ENCODE measurements at regions not wholly inside any gene's neighbourhood (a gene's known extent, or its start where the extent isn't known, plus 50 kb on each side); places are given as distances from the start of the nearest gene placed in this dataset.
A peak's percentile ranks its signal among the peaks of the same experiment; 100 is the strongest.

DNA sequence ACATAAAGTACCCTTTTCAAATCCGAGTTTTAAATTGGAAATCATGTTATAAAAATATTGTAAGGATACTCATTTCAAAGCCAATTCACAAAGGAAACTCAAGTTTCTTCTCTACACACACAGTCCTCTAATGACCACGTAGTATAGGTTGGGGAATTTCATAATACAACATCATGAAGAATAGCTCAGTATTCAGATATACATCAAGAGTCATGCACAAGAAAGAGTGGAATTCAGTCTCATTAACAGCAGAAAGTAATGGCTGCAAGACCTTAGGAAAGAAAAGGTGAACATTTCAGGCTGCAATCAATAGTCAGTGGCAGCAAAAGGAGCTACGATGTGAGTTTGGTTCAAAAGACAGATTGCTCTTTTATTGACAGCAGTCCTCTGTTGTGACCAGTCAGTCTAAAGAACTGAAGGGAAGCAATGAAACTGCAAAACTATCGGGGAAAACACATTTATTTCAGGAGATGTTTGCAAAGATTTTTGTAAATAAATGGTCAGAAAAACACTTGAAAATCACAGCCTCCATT lies 317.2 kb downstream of the IPMK start:
- TF ChIP-seq, protein P1, sequence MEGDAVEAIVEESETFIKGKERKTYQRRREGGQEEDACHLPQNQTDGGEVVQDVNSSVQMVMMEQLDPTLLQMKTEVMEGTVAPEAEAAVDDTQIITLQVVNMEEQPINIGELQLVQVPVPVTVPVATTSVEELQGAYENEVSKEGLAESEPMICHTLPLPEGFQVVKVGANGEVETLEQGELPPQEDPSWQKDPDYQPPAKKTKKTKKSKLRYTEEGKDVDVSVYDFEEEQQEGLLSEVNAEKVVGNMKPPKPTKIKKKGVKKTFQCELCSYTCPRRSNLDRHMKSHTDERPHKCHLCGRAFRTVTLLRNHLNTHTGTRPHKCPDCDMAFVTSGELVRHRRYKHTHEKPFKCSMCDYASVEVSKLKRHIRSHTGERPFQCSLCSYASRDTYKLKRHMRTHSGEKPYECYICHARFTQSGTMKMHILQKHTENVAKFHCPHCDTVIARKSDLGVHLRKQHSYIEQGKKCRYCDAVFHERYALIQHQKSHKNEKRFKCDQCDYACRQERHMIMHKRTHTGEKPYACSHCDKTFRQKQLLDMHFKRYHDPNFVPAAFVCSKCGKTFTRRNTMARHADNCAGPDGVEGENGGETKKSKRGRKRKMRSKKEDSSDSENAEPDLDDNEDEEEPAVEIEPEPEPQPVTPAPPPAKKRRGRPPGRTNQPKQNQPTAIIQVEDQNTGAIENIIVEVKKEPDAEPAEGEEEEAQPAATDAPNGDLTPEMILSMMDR (IDR thresholded peaks at IDR 0.05) = no peak
- no peak for TF ChIP-seq ZFX (IDR thresholded peaks at IDR 0.05; ENCODE audit: borderline replicate concordance)
- no peak overlapping the region for H3K27ac ChIP-seq

DNA sequence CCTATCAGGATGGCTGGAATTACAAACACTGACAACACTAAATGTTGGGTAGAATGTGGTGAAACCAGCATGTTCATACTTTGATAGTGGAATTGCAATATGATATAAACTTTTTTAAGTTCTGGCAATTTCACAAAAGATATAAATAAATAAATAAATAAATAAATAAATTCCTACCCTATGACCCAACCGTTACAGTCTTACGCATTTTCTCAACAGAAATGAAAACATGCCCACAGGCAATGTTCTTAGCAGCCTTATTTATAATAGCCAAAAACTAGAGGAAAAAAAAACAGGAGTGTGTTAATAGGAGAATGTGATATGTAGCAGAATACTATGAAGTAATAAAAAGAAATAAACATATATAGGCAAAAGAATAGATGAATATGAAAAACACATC lies 318.9 kb downstream of the IPMK start:
- TF ChIP-seq, protein P1 (IDR thresholded peaks at IDR 0.05) = no peak
- no peak for TF ChIP-seq ZFX (IDR thresholded peaks at IDR 0.05; ENCODE audit: borderline replicate concordance)
- H3K27ac ChIP-seq = no peak overlapping the region

DNA sequence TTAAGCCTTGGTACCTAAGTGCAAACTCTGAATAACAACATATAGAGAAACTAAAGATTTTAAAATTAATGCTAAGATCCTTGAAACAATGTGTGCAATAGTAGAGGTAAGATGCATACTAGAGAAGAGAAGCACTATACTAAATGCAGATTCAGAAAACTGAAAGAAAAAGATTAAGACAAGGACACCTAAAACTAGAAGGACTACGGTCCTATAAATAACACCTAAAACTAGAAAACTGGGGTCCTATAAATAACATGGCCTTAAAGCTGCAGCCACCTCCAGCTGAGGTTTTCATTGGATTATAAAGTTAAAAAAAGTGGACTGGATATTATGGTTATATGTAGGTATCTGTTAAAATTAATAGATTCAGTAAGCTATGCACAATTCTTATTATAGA lies 320.9 kb downstream of the IPMK start:
- H3K27ac ChIP-seq = no peak overlapping the region
- TF ChIP-seq, protein P1 (IDR thresholded peaks at IDR 0.05) = no peak
- TF ChIP-seq ZFX (IDR thresholded peaks at IDR 0.05; ENCODE audit: borderline replicate concordance) = no peak

DNA sequence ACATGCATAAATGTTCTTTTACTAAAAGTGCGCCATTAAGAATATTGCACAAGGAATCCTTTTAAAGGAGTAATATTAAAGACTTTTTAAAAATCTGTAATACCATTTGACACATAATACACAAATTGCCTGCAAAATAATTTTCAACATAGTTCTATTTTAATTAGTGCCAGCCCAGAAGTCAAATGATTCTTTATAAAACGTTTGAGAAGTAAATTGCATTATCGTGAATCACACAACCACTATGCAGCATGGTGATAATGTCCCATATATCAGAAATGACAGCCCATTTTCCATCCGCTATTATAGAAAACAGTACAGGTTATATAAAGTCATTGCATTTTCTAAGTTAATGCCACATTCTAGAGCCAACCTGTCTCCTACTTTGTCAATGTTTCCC lies 324.0 kb downstream of the IPMK start:
- no peak overlapping the region for H3K27ac ChIP-seq
- TF ChIP-seq, protein P1 (IDR thresholded peaks at IDR 0.05) = no peak
- no peak for TF ChIP-seq ZFX (IDR thresholded peaks at IDR 0.05; ENCODE audit: borderline replicate concordance)

DNA sequence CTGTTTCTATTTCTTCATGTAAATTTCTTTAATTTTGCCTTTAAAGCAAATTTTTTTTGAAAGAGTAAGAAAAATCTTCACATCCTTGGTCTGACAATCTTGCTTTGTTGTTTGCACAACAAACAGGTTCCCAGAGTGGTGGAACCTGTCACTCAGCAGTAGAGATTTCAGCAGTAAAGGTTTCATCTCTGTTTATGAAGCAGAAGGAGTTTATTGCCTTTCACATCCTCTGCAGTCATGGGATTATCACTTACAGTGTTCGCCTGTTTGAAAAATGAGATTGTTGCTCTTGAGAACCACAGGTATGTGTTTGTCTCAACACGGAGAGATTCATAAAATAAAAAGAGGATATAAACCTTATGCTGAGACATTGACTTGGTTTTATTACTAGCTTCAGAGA lies 342.6 kb downstream of the IPMK start:
- H3K27ac ChIP-seq = no peak overlapping the region

DNA sequence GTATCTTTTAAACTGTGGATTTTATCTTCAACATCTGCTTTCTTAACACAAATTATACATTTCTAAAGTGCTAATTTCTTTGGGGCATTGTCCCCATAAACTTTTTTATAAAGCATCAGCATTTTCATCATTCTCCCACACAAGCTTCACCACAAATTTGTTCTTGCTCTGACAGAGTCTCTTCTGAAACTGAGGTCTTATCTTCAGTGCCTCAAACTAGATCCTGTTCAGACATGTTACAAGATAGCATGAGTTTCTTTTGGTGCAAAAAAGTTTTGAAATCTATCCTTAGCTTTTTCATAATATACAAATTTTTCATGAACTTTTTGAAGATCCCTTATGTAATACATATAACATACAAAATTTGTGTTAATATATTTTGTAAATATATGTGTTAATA lies 346.6 kb downstream of the IPMK start:
- H3K27ac ChIP-seq = no peak overlapping the region
- no peak for TF ChIP-seq ZFX (IDR thresholded peaks at IDR 0.05; ENCODE audit: borderline replicate concordance)
- TF ChIP-seq, protein P1 (IDR thresholded peaks at IDR 0.05) = no peak

More for the DNA sequence above, 342.6 kb downstream of the IPMK start:
- TF ChIP-seq ZFX (IDR thresholded peaks at IDR 0.05; ENCODE audit: borderline replicate concordance) = no peak
- TF ChIP-seq, protein P1 (IDR thresholded peaks at IDR 0.05) = no peak

DNA sequence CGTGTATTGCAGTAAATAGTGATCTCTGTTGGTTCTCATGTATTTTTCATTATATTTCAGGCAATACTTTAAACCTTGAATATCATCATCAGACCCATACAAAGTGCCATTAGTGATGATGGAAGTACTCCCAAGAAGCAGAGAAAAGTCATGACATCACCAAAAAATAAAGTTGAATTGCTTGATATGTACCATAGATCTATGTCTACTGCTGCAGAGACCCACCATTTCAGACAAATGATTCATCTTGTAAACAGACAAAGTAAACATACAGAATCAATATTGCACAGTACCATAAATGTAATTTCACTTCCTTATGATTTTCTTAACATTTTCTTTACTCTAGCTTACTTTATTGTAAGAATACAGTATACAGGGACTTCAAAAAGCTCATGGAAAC lies 347.8 kb downstream of the IPMK start:
- TF ChIP-seq, protein P1 (IDR thresholded peaks at IDR 0.05) = no peak
- TF ChIP-seq ZFX (IDR thresholded peaks at IDR 0.05; ENCODE audit: borderline replicate concordance) = no peak
- H3K27ac ChIP-seq = peak overlapping the region; percentile 37

Measured in 22Rv1 (cell line).